ENCODE measurements at regions not wholly inside any gene's neighbourhood (a gene's known extent, or its start where the extent isn't known, plus 50 kb on each side); places are given as distances from the start of the nearest gene placed in this dataset.

GRCh38 chr10:71084061-71084817, 128.1 kb upstream of the UNC5B start:
- TF ChIP-seq EP300 (IDR thresholded peaks at IDR 0.05) (no peak), POLR2A (IDR thresholded peaks at IDR 0.05) (no peak), CTCF (IDR thresholded peaks at IDR 0.05) (no peak)

All from ovary (tissue), 3 donors.